H54 (cell line): ENCODE measurements at regions not wholly inside any gene's neighbourhood (a gene's known extent, or its start where the extent isn't known, plus 50 kb on each side); places are given as distances from the start of the nearest gene placed in this dataset.
"Not testable (repeated sequence)": the region's sequence is repeated elsewhere in the genome, so short reads cannot be mapped to it uniquely, and the experiment has no call there.

Experiments used
- DNase-seq: peaks from one replicate; pipeline ENCODE4 v3.0.0; 2011; ENCODE audit warnings: low spot score, mixed read lengths; ENCODE audit not compliant: insufficient read length
- FAIRE-seq: peaks from 3 replicates; lab custom pipeline; 2011; peaks lifted over from hg19 to GRCh38; lab: Jason Lieb, UNC
- POLR2A ChIP-seq: IDR thresholded peaks from 2 replicates; pipeline ENCODE4 v1.6.1; 2011; ENCODE audit warnings: low read depth, mild to moderate bottlenecking, low read length

DNA sequence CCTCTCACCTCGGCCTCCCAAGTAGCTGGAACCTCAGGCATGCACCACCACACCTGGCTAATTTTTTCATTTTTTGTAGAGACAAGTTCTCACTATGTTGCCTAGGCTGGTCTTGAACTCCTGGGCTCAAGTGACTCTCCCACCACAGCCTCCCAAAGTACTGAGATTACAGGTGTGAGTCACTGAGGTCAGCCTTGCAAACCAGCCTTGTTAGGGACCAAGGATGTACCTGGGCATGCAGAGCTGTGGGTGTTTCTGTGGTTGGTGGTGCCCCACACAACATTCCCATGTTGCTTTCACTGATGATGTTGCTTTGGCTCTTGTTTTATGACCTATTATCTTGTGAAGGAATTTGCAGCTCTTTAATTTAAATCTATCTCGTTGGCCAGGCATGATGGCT, 54.8 kb downstream of the OTUD1 start:
- FAIRE-seq (no peak), DNase-seq (no peak)
- TF ChIP-seq POLR2A: no peak

DNA sequence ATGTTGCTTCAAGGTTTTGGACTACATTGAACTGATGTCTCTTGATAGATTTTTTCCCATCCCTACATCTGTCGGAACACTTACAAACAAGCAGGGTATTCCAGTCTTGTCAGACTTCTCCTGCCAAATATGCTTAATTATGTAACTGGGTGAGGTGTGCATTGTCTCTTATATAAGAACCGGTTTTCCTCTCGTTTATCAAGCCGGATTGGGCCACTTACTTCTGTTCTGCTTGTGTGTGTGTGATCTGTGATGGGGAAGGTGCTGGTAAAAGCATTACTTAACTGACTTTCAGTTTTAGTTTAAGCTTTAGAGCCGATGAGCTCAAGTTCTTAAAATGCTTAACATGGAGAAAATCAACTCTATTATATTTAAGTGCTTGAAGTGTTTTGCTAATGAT, 57.9 kb downstream of the OTUD1 start:
- TF ChIP-seq POLR2A: no peak
- DNase-seq (no peak), FAIRE-seq (no peak)

DNA sequence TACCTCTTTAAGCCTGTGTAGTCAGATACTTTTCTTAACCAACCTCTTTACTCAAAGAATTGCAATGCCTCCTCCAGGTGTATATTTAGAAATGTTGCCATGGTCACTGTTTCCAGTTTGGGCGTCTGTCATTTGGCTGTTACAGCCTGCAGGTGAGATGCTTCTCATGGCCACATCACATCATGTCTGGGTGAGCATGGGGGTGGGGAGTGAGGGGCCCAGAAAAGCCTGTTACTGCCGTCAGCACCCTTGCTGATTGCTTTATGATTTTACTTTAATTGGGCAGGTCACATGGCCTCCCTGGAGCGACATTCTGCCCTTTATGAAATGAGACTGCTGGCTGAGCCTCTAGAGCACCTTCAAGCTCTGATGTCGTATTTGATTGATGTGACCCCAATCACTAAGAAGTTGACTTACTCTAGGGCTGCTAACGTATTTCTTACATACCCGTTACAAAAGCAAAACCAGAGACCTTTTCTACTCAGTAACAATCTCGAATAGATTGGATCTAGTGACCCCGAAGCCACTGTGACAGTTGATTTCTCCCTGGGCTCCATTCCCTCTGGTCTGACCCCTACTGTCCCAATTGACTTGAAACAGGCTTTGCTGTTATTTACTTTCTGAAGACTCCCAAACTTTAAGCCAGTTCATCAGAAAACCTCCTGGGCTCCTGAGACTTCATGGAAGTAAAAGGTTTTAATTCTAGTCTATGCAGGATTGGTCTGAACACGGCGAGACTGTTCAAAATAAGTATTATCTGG, 60.7 kb downstream of the OTUD1 start:
- FAIRE-seq: no peak
- DNase-seq: no peak
- TF ChIP-seq POLR2A: no peak

DNA sequence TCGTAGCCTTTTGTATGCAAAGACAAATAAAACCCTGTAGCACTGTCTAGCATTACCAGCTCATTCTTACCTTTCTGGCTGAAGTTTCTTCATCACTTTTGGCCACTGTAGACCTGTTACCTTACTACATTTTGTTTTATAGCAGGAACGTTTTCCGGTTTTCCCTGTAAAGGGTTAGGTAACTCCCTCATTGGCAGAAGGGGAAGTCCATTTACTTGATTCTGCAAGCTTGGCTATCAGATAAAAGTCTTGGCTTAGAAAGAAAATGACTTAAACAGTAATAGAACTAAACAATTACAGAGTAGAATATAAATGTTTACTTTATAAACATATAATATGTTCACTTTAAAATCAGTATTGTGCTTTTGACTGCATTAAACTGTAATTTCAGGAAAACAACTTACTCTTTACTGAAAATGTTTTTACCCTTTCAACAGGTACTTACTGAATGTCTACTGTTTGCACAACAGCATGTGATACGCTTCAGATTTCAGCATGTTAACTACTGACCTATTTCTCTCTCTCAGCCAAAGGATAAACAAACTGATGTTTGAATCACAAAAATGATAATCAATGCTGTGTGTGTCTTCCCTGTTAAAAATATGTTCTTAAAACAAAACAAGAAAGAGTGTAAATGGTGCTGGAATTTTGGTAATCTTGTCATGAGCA, 67.1 kb downstream of the OTUD1 start:
- TF ChIP-seq POLR2A: no peak
- no peak for DNase-seq
- FAIRE-seq: no peak

DNA sequence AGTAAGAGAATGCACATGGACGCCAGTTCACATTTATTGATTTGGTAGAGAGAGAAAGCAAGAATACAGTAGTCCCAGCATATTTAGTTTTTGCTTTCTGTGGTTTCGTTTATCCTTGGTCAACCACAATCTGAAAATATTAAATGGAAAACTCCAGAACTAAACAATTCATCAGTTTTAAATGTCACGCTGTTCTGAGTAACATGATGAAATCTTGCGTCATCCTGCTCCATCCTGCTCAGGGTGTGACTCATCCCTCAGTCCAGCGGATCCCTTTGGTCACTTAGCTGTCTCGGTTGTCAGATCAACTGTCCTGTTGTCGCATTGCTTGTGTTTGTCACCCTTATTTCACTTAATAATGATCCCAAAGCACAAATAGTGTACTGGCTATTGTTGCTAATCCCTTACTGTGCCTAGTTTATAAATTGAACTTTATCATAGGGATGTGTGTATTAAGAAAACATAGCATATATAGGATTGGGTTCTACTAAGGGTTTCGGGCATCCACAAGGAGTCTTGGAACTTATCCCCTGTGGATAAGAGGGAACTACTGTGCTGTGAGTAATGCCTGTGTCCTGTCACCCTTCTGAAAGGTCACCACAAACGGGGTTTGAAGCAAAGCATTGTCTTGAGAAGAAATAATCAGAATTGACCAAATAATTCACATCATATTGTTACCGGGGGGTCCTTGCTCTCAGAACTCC, 73.6 kb downstream of the OTUD1 start:
- FAIRE-seq: no peak
- TF ChIP-seq POLR2A: no peak
- peak; percentile 12 for DNase-seq

DNA sequence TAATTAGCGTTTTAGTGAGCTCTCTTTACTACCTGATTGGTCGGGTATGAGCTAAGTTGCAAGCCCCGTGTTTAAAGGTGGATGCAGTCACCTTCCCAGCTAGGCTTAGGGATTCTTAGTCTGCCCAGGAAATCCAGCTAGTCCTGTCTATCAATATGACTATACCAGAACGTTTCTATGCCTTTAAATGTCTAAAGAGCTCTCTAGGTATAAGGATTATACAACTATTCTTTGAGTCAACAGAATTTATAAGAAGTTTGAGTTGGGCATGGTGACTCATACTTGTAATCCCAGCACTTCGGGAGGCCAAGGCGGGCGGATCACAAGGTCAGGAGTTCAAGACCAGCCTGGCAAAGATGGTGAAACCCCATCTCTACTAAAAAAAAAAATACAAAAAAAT, 74.7 kb downstream of the OTUD1 start:
- FAIRE-seq, DNase-seq: not testable (repeated sequence)

DNA sequence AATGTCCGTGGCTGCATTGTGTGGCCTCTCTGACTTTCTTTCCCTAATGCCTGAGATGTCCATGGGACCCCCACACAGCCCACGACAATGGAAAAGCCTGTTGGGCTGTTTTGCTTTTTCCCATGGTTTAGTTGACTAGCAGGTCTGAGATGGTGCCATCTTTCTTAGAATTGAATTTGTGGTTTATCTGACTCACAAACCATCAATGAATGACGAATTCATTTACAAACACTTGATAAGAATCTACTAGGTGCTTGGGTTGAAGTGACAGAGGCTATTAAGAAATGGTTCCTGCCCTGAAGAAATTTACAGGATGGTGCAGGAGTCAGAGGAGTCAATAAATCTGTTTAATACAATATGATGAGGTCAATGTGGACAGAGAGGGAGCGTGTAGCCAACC, 75.4 kb downstream of the OTUD1 start:
- no peak for TF ChIP-seq POLR2A
- DNase-seq: no peak
- no peak for FAIRE-seq

DNA sequence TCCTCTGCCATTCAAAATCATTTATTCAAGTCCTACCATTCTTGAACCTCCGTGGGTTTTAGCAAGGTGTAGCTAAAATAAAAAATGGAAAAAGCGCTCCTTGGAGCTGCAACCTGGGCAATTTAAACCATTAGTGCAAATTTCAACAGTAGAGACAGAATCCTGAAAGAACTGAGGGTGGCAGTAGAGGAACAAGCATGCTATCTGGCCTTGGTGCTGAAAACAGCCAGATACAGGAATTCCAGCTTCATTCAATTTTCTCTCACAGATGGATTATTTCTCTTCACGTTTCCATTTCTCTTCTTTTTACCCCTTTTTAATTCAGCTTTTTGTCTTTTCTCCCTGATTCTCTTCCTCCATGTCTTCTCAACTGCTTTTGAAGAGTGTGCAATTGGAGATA, 77.7 kb downstream of the OTUD1 start:
- DNase-seq: no peak
- FAIRE-seq: no peak
- TF ChIP-seq POLR2A: no peak

DNA sequence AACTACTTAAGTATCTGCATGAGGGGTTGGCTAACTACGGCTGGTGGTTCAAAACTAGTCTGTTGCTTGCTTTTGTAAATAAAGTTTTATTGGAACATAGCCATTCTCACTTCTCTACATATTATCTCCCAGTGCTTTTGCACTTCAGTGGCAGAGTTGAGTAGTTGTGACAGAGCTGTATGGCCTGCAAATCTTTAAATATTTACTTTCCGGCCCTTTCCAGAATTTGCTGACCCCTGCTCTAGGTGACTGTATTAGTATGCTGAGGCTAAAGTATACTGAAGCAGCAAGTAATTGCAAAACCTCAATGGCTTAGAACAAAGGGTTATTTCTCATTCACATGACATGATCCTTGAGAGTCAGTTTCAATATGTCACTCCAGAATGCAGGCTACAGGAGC, 78.3 kb downstream of the OTUD1 start:
- DNase-seq: no peak
- TF ChIP-seq POLR2A: no peak
- no peak for FAIRE-seq

DNA sequence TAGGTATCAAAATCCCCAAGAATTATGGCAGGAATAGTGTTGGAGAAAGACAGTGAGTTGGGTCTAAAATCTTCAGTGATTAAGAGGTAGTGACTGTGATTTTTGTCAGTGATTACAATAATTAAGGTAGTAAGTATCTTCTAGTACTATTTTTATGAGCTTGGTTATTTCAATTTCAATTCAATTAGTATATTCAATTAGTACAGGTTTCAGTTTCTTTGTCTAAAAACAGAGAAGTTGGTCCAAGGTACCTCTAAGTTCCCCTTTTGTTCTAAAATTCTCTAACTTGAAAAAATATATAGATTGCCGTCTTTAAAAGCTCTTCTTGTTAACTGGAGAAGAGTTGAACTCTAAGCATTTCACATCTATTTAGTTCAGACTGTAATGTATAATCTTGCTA, 82.9 kb downstream of the OTUD1 start:
- DNase-seq (no peak), FAIRE-seq (no peak)
- no peak for TF ChIP-seq POLR2A

DNA sequence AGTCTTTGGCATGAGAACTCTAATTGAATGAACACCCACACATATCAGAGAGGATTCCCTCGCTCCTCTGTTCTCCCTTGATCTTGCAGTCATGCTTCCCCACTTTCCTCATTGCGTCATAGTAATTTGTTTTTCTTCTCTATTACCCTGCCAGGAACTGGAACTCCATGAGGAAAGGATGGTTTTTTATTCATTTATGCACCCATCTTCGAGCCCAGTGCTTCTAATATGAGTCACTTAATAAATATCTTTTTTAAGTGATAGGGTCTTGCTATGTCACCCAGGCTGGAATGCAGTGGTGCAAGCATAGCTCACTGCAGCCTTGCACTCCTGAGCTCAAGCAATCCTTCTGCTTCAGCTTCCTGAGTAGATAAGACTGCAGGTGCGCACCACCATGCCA, 83.5 kb downstream of the OTUD1 start:
- DNase-seq (no peak), FAIRE-seq (no peak)
- no peak for TF ChIP-seq POLR2A

DNA sequence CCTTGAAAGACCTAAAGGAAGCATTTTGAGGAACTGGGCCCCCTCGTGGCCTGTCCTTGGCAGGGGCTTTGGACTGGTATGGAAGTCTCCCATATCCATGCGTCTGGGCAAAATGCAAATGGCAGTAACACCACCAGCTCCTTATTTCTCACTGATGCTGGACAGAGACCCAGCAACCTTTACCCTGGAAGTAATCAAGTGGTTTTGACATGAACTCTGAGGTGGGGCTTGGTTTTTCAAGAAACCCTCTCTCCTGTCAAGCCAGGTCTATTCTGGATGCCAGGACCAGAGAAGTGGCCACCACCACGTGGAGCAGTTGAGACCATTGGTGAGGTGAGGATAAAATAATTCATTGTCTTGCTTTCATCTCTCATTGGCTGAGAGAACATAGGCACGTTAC, 84.4 kb downstream of the OTUD1 start:
- TF ChIP-seq POLR2A: no peak
- FAIRE-seq: no peak
- DNase-seq: no peak

DNA sequence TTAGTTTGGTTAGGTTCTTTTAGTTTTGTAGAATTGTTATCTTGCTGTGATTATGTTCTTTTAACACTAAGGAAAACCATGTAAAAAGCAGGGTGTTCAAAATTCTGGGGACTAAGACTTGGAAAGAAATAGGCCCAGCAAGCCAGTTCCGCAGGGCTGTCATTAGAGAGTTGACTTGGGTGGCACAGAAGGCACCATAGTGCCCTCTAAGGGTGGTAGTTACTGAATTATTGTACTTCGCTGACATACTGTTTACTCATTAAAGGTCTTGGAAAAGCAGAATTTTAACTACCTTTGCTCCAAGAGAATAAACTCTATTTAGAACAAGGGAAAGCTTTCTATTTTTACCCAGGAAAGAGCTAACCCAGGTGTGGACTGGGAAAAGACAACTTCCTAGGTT, 86.5 kb downstream of the OTUD1 start:
- FAIRE-seq (no peak), DNase-seq (no peak)

DNA sequence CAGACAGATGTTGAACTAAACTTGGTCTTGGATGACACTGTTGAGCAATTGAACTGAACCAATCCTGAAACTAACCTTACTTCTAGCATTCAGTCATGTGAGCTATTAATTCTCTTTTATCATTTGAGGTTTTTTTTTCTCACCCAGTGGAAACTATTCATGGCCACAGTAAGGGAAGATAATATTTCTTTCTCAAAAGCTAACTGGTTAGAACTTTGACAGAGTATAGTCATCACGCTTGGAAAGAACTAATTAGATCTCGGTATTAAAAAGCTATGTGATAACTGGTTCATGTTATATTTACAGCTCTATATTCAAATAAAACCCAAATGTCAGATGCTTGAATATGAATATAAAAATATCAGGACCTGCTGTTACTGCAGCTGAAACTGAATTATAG, 89.5 kb downstream of the OTUD1 start:
- FAIRE-seq (no peak), DNase-seq (no peak)
- TF ChIP-seq POLR2A: no peak

More for the DNA sequence above, 86.5 kb downstream of the OTUD1 start:
- no peak for TF ChIP-seq POLR2A
